ENCODE measurements at regions not wholly inside any gene's neighbourhood (a gene's known extent, or its start where the extent isn't known, plus 50 kb on each side); places are given as distances from the start of the nearest gene placed in this dataset.
"Not testable (repeated sequence)": the region's sequence is repeated elsewhere in the genome, so short reads cannot be mapped to it uniquely, and the experiment has no call there.

GRCh38 chr4:106583108-106583507, 214.5 kb upstream of the GIMD1 start:
- Histone ChIP-seq H3K9me3 (replicated peaks) (peaks cover 3% of the 10 kb centered on the region), H3K27ac (replicated peaks) (no peak overlapping the region), H3K4me1 (no peaks in the 10 kb centered on the region), H3K36me3 (no peaks in the 10 kb centered on the region), H3K27me3 (ENCODE audit: low read depth) (no peaks in the 10 kb centered on the region), H3K4me3 (no peak overlapping the region)
- no peak for DNase-seq
- no peak for TF ChIP-seq CTCF (IDR thresholded peaks at IDR 0.05; ENCODE audit: borderline replicate concordance)
- intact Hi-C loops (cut with micrococcal nuclease), result no loop called here

GRCh38 chr4:106582103-106582502, 213.5 kb upstream of the GIMD1 start:
- no peak overlapping the region for H3K27ac ChIP-seq (replicated peaks)
- no peak overlapping the region for H3K4me3 ChIP-seq
- intact Hi-C loops (cut with micrococcal nuclease), result no loop called here
- no peak for TF ChIP-seq CTCF (IDR thresholded peaks at IDR 0.05; ENCODE audit: borderline replicate concordance)
- H3K9me3 ChIP-seq (replicated peaks), result peaks cover 3% of the 10 kb centered on the region
- no peaks in the 10 kb centered on the region for H3K27me3 ChIP-seq (ENCODE audit: low read depth)
- H3K4me1 ChIP-seq, result no peaks in the 10 kb centered on the region
- no peaks in the 10 kb centered on the region for H3K36me3 ChIP-seq
- no peak for DNase-seq

- no peaks in the 10 kb centered on the region for H3K4me1 ChIP-seq
- TF ChIP-seq CTCF (IDR thresholded peaks at IDR 0.05; ENCODE audit: borderline replicate concordance), result no peak
- no peaks in the 10 kb centered on the region for H3K27me3 ChIP-seq (ENCODE audit: low read depth)
- no peaks in the 10 kb centered on the region for H3K36me3 ChIP-seq
- no peak overlapping the region for H3K4me3 ChIP-seq
- DNase-seq, result no peak
- H3K27ac ChIP-seq (replicated peaks), result no peak overlapping the region
- intact Hi-C loops (cut with micrococcal nuclease), result no loop called here
- peaks cover 3% of the 10 kb centered on the region for H3K9me3 ChIP-seq (replicated peaks)
These were observed 210.7 kb upstream of the GIMD1 start for GRCh38 chr4:106579236-106579635.

- Histone ChIP-seq H3K36me3 (no peaks in the 10 kb centered on the region), H3K4me3 (no peak overlapping the region), H3K27ac (replicated peaks) (no peak overlapping the region), H3K9me3 (replicated peaks) (no peaks in the 10 kb centered on the region), H3K27me3 (ENCODE audit: low read depth) (no peaks in the 10 kb centered on the region), H3K4me1 (no peaks in the 10 kb centered on the region)
- intact Hi-C loops (cut with micrococcal nuclease), result no loop called here
- no peak for DNase-seq
- no peak for TF ChIP-seq CTCF (IDR thresholded peaks at IDR 0.05; ENCODE audit: borderline replicate concordance)
These were observed 200.8 kb upstream of the GIMD1 start for GRCh38 chr4:106569146-106570031.

GRCh38 chr4:106565727-106566126, 197.1 kb upstream of the GIMD1 start:
- H3K9me3 ChIP-seq (replicated peaks), result no peaks in the 10 kb centered on the region
- no peaks in the 10 kb centered on the region for H3K4me1 ChIP-seq
- no peak overlapping the region for H3K27ac ChIP-seq (replicated peaks)
- TF ChIP-seq CTCF (IDR thresholded peaks at IDR 0.05; ENCODE audit: borderline replicate concordance), result no peak
- no peaks in the 10 kb centered on the region for H3K36me3 ChIP-seq
- no peak for DNase-seq
- H3K4me3 ChIP-seq, result no peak overlapping the region
- intact Hi-C loops (cut with micrococcal nuclease), result no loop called here
- no peaks in the 10 kb centered on the region for H3K27me3 ChIP-seq (ENCODE audit: low read depth)

GRCh38 chr4:106563637-106564036, 195.1 kb upstream of the GIMD1 start:
- H3K4me3 ChIP-seq; H3K36me3 ChIP-seq; intact Hi-C loops (cut with micrococcal nuclease); DNase-seq; H3K27me3 ChIP-seq (ENCODE audit: low read depth); H3K4me1 ChIP-seq; H3K9me3 ChIP-seq (replicated peaks); H3K27ac ChIP-seq (replicated peaks): not testable (repeated sequence)
